Panc1 (cell line): ENCODE measurements at regions not wholly inside any gene's neighbourhood (a gene's known extent, or its start where the extent isn't known, plus 50 kb on each side); places are given as distances from the start of the nearest gene placed in this dataset.

Experiments used
- ATAC-seq: fragments of 200-7000 bp; cut with Tn5 transposase; 2 replicates; pipeline ENCODE4 v1.9.1; 2020; ENCODE audit warnings: mild to moderate bottlenecking, moderate library complexity
- BruUV-seq: library from RNA; stranded (reverse); fragments of 400-500 nt; replicated peaks from 2 replicates; lab custom pipeline; 2021; lab: Mats Ljungman, UMichigan
- CTCF ChIA-PET: fragments of 300-600 bp; sonication (Branson Sonifier 250); formaldehyde crosslinking; loops from one replicate; lab custom pipeline; 2022; ENCODE audit warnings: antibody characterized with exemption; lab: Charles Lee
- POLR2A ChIA-PET: fragments of 300-600 bp; sonication (Branson Sonifier 250); formaldehyde crosslinking; loops from one replicate; lab custom pipeline; 2022; ENCODE audit warnings: antibody characterized with exemption; lab: Charles Lee
- DNase-seq: peaks from one replicate; pipeline ENCODE4 v3.0.0-alpha.2; 2010; ENCODE audit warnings: low read depth, low spot score
- H3K27ac ChIP-seq: 2 replicates; pipeline ENCODE4 v1.5.1; 2011; ENCODE audit warnings: mild to moderate bottlenecking, low read length, inconsistent platforms
- H3K27me3 ChIP-seq: fragments of 200-500 bp; sonication (Bioruptor generic); 2 replicates; pipeline ENCODE4 v1.6.0; 2014; ENCODE audit warnings: low read length, inconsistent platforms; ENCODE audit not compliant: control insufficient read depth, insufficient read depth
- H3K36me3 ChIP-seq: fragments of 200-500 bp; sonication (Bioruptor generic); 2 replicates; pipeline ENCODE4 v1.5.1; 2014; ENCODE audit warnings: inconsistent platforms, mild to moderate bottlenecking, low read length, moderate library complexity; ENCODE audit not compliant: control insufficient read depth, insufficient read depth
- H3K4me1 ChIP-seq: 2 replicates; pipeline ENCODE4 v1.5.1; 2011; ENCODE audit warnings: inconsistent platforms, mild to moderate bottlenecking, low read length, moderate library complexity; ENCODE audit not compliant: control insufficient read depth, insufficient read depth
- H3K4me3 ChIP-seq, 2 experiments: 2 replicates each; pipeline ENCODE4 v1.5.1; 2011 to 2012; ENCODE audit warnings: low read depth in 2 of 2, low read length in 2 of 2, mild to moderate bottlenecking in 2 of 2, inconsistent platforms in 1 of 2, moderate library complexity in 1 of 2
- H3K9me3 ChIP-seq: fragments of 200-500 bp; sonication (Bioruptor generic); 2 replicates; pipeline ENCODE4 v1.5.1; 2014; ENCODE audit warnings: low read depth, mild to moderate bottlenecking, inconsistent platforms, low read length, moderate library complexity; ENCODE audit not compliant: control insufficient read depth, insufficient read depth
- POLR2AphosphoS5 ChIP-seq: IDR thresholded peaks from 2 replicates; pipeline ENCODE4 v1.6.1; 2012; ENCODE audit warnings: mild to moderate bottlenecking, low read depth, low read length, moderate library complexity
- SIN3A ChIP-seq: IDR thresholded peaks from 2 replicates; pipeline ENCODE4 v1.6.1; 2012; ENCODE audit warnings: low read depth, mild to moderate bottlenecking, low read length, moderate library complexity, borderline replicate concordance; ENCODE audit not compliant: insufficient read depth
- TCF7L2 ChIP-seq: IDR thresholded peaks from 2 replicates; pipeline ENCODE4 v1.6.1; 2011; ENCODE audit warnings: mild to moderate bottlenecking, low read depth, low read length, inconsistent platforms
- in situ Hi-C: cut with HindIII; loops from 2 replicates; pipeline ENCODE4 v1.10.0; 2016; ENCODE audit warnings: low sequenced_read_pairs, low pct_unique_long_range_greater_than_20kb
- intact Hi-C: fragments of 100-400 bp; cut with micrococcal nuclease; formaldehyde crosslinking; loops from one replicate; pipeline ENCODE4 v1.10.0; 2022; ENCODE audit not compliant: unreplicated experiment
- TF ChIP-seq, protein P1 (sequence below): fragments of 450-650 bp; IDR thresholded peaks from 2 replicates; pipeline ENCODE4 v1.5.1; 2017; ENCODE audit warnings: mild to moderate bottlenecking
- TF ChIP-seq, protein P2 (sequence below), 2 experiments: IDR thresholded peaks; 2 replicates each; pipeline ENCODE4 v1.6.1; 2011 to 2012; ENCODE audit warnings: low read depth in 2 of 2, control low read depth in 1 of 2, low read length in 1 of 2, mild to moderate bottlenecking in 1 of 2, moderate library complexity in 1 of 2; ENCODE audit not compliant: insufficient read depth in 1 of 2

DNA sequence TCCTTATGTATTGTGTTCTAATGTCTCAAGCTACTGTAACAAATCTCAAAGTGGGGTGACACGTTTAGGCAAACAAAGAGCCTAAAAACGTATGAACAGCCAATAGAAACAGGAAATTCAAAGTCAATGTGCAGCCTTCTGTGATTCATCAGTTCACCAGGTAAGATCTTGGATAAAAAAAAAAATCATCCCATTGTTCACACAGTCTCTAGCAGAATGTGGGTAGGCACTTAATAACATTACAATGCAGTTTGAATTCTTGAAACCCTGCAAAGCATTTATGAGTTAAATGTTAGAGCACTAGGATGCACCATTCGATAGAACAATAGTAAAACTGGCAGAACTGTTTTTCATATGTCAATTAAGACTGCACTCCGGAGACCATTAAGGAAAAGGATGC is 88.2 kb upstream of the HDAC9 start:
- Histone ChIP-seq H3K27me3 (no peaks in the 10 kb centered on the region), H3K9me3 (0 out of 2 replicates have a peak, but pooled peaks cover 4% of the 10 kb centered on the region), H3K27ac (no peak overlapping the region), H3K4me3 (no peak overlapping the region), H3K4me1 (no peaks in the 10 kb centered on the region), H3K36me3 (no peaks in the 10 kb centered on the region)
- ATAC-seq (no peak), DNase-seq (no peak)
- intact Hi-C loops = no loop called here
- TF ChIP-seq, protein P1, sequence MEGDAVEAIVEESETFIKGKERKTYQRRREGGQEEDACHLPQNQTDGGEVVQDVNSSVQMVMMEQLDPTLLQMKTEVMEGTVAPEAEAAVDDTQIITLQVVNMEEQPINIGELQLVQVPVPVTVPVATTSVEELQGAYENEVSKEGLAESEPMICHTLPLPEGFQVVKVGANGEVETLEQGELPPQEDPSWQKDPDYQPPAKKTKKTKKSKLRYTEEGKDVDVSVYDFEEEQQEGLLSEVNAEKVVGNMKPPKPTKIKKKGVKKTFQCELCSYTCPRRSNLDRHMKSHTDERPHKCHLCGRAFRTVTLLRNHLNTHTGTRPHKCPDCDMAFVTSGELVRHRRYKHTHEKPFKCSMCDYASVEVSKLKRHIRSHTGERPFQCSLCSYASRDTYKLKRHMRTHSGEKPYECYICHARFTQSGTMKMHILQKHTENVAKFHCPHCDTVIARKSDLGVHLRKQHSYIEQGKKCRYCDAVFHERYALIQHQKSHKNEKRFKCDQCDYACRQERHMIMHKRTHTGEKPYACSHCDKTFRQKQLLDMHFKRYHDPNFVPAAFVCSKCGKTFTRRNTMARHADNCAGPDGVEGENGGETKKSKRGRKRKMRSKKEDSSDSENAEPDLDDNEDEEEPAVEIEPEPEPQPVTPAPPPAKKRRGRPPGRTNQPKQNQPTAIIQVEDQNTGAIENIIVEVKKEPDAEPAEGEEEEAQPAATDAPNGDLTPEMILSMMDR = no peak
- TF ChIP-seq POLR2AphosphoS5 = no peak
- TF ChIP-seq TCF7L2 = no peak
- no peak for TF ChIP-seq SIN3A
- TF ChIP-seq, protein P2, sequence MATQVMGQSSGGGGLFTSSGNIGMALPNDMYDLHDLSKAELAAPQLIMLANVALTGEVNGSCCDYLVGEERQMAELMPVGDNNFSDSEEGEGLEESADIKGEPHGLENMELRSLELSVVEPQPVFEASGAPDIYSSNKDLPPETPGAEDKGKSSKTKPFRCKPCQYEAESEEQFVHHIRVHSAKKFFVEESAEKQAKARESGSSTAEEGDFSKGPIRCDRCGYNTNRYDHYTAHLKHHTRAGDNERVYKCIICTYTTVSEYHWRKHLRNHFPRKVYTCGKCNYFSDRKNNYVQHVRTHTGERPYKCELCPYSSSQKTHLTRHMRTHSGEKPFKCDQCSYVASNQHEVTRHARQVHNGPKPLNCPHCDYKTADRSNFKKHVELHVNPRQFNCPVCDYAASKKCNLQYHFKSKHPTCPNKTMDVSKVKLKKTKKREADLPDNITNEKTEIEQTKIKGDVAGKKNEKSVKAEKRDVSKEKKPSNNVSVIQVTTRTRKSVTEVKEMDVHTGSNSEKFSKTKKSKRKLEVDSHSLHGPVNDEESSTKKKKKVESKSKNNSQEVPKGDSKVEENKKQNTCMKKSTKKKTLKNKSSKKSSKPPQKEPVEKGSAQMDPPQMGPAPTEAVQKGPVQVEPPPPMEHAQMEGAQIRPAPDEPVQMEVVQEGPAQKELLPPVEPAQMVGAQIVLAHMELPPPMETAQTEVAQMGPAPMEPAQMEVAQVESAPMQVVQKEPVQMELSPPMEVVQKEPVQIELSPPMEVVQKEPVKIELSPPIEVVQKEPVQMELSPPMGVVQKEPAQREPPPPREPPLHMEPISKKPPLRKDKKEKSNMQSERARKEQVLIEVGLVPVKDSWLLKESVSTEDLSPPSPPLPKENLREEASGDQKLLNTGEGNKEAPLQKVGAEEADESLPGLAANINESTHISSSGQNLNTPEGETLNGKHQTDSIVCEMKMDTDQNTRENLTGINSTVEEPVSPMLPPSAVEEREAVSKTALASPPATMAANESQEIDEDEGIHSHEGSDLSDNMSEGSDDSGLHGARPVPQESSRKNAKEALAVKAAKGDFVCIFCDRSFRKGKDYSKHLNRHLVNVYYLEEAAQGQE (IDR thresholded peaks at IDR 0.05; ENCODE audit: insufficient read depth in 1 of 2, low read depth in 2 of 2, low read length in 1 of 2) = no peak
- no TSS peak for BruUV-seq
- ChIA-PET CTCF (no interaction called here), POLR2A (no interaction called here)
- in situ Hi-C loops = no loop called here

DNA sequence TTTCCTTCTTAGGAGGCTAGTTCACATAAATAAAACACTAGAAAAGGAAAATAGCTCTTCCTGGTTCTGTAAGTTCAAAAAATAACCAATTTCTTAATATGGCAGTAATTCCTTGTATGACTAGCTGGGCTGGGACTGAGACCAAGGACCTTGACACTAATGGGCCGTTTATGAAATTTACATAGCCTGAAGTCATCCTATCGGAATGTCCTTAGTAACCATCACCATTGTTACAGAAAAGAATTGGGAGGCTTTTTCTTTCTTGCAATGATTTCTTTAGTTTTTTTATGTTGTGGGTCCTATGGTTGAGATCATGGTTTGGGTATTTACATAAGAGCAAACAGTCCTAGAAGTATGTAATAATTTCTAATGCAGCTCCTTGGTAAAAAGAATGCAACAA is 87.1 kb upstream of the HDAC9 start:
- Histone ChIP-seq H3K4me1 (no peaks in the 10 kb centered on the region), H3K27ac (no peak overlapping the region), H3K36me3 (no peaks in the 10 kb centered on the region), H3K4me3 (no peak overlapping the region), H3K9me3 (0 out of 2 replicates have a peak, but pooled peaks cover 4% of the 10 kb centered on the region), H3K27me3 (no peaks in the 10 kb centered on the region)
- DNase-seq (no peak), ATAC-seq (no peak)
- BruUV-seq = no TSS peak
- POLR2A ChIA-PET = no interaction called here
- CTCF ChIA-PET = no interaction called here
- intact Hi-C loops = no loop called here
- in situ Hi-C loops = no loop called here
- TF ChIP-seq, protein P1 = no peak
